H9 (cell line): ENCODE measurements at regions not wholly inside any gene's neighbourhood (a gene's known extent, or its start where the extent isn't known, plus 50 kb on each side); places are given as distances from the start of the nearest gene placed in this dataset.

Source experiments
- DNase-seq: peaks from one replicate; pipeline ENCODE4 v3.0.0-alpha.2; 2017
- H2AFZ ChIP-seq: one replicate; pipeline ENCODE4 v1.6.1; 2013; ENCODE audit warnings: mild to moderate bottlenecking, low read length, control low read depth, moderate library complexity
- H2AK5ac ChIP-seq: 2 replicates; pipeline ENCODE4 v1.6.1; 2013; ENCODE audit warnings: low read length, control low read depth, mixed read lengths; ENCODE audit not compliant: insufficient read length
- H2BK120ac ChIP-seq: one replicate; pipeline ENCODE4 v1.6.1; 2013; ENCODE audit warnings: low read depth, mild to moderate bottlenecking, low read length, control low read depth, inconsistent platforms; ENCODE audit not compliant: poor library complexity, severe bottlenecking
- H2BK12ac ChIP-seq: 2 replicates; pipeline ENCODE4 v1.6.1; 2013; ENCODE audit warnings: low read length, control low read depth, mixed read lengths, low read depth; ENCODE audit not compliant: insufficient read length
- H2BK15ac ChIP-seq: 2 replicates; pipeline ENCODE4 v1.6.1; 2013; ENCODE audit warnings: low read depth, low read length, control low read depth
- H2BK20ac ChIP-seq: one replicate; pipeline ENCODE4 v1.6.1; 2013; ENCODE audit warnings: low read depth, mild to moderate bottlenecking, low read length, control low read depth, inconsistent platforms; ENCODE audit not compliant: poor library complexity, severe bottlenecking
- H2BK5ac ChIP-seq: 2 replicates; pipeline ENCODE4 v1.6.1; 2013; ENCODE audit warnings: low read length, control low read depth, mixed read lengths; ENCODE audit not compliant: insufficient read length
- H3K14ac ChIP-seq: 2 replicates; pipeline ENCODE4 v1.6.1; 2013; ENCODE audit warnings: low read length, control low read depth; ENCODE audit not compliant: insufficient read depth
- H3K18ac ChIP-seq: 2 replicates; pipeline ENCODE4 v1.6.1; 2013; ENCODE audit warnings: low read depth, mild to moderate bottlenecking, mixed read lengths, low read length, control low read depth; ENCODE audit not compliant: insufficient read length
- H3K23ac ChIP-seq: 2 replicates; pipeline ENCODE4 v1.6.1; 2013; ENCODE audit warnings: low read length, control low read depth, mixed read lengths, low read depth; ENCODE audit not compliant: insufficient read length
- H3K23me2 ChIP-seq: 2 replicates; pipeline ENCODE4 v1.6.1; 2013; ENCODE audit warnings: low read depth, mild to moderate bottlenecking, mixed read lengths, low read length, control low read depth; ENCODE audit not compliant: insufficient read length, poor library complexity, severe bottlenecking
- H3K27ac ChIP-seq: 2 replicates; pipeline ENCODE4 v1.5.1; 2013; ENCODE audit warnings: low read length, control low read depth, mixed read lengths, low read depth; ENCODE audit not compliant: insufficient read length
- H3K27me3 ChIP-seq: 2 replicates; pipeline ENCODE4 v1.6.1; 2013; ENCODE audit warnings: low read length, control low read depth, inconsistent platforms; ENCODE audit not compliant: insufficient read depth
- H3K4ac ChIP-seq: 2 replicates; pipeline ENCODE4 v1.6.1; 2013; ENCODE audit warnings: low read depth, mild to moderate bottlenecking, control low read depth, inconsistent platforms, low read length, moderate library complexity
- H3K4me1 ChIP-seq: 2 replicates; pipeline ENCODE4 v1.6.1; 2013; ENCODE audit warnings: low read length, control low read depth, inconsistent platforms; ENCODE audit not compliant: insufficient read depth
- H3K4me2 ChIP-seq: 2 replicates; pipeline ENCODE4 v1.6.1; 2013; ENCODE audit warnings: low read length, control low read depth, mixed read lengths; ENCODE audit not compliant: insufficient read length, insufficient read depth
- H3K56ac ChIP-seq: 2 replicates; pipeline ENCODE4 v1.6.1; 2013; ENCODE audit warnings: low read depth, mild to moderate bottlenecking, mixed read lengths, low read length, control low read depth; ENCODE audit not compliant: insufficient read length
- H3K79me1 ChIP-seq: 2 replicates; pipeline ENCODE4 v1.6.1; 2013; ENCODE audit warnings: low read depth, mild to moderate bottlenecking, moderate library complexity, low read length, control low read depth, inconsistent platforms; ENCODE audit not compliant: insufficient read depth, poor library complexity, severe bottlenecking
- H3K79me2 ChIP-seq: 2 replicates; pipeline ENCODE4 v1.6.1; 2013; ENCODE audit warnings: low read length, control low read depth, inconsistent platforms; ENCODE audit not compliant: insufficient read depth
- H3K9ac ChIP-seq: 2 replicates; pipeline ENCODE4 v1.6.1; 2013; ENCODE audit warnings: low read length, control low read depth, mixed read lengths; ENCODE audit not compliant: insufficient read length; ENCODE audit errors: extremely low read depth
- H3K9me3 ChIP-seq: one replicate; pipeline ENCODE4 v1.6.1; 2013; ENCODE audit warnings: low read depth, low read length, inconsistent platforms; ENCODE audit not compliant: control insufficient read depth
- H3T11ph ChIP-seq: one replicate; pipeline ENCODE4 v1.6.1; 2013; ENCODE audit warnings: mild to moderate bottlenecking, low read length, control low read depth, inconsistent platforms
- H4K20me1 ChIP-seq: one replicate; pipeline ENCODE4 v1.6.1; 2013; ENCODE audit not compliant: control insufficient read depth, insufficient read length, insufficient read depth
- H4K5ac ChIP-seq: 2 replicates; pipeline ENCODE4 v1.6.1; 2013; ENCODE audit warnings: low read depth, mild to moderate bottlenecking, mixed read lengths, low read length, control low read depth; ENCODE audit not compliant: insufficient read length
- H4K8ac ChIP-seq: replicated peaks from 2 replicates; pipeline ENCODE4 v1.6.1; 2013; ENCODE audit warnings: low read length, control low read depth, mixed read lengths, low read depth; ENCODE audit not compliant: insufficient read length
- H4K91ac ChIP-seq: 2 replicates; pipeline ENCODE4 v1.6.1; 2013; ENCODE audit warnings: low read depth, mild to moderate bottlenecking, moderate library complexity, mixed read lengths, low read length, control low read depth; ENCODE audit not compliant: insufficient read length
- H3K27ac Mint-ChIP-seq, 3 experiments: 2 replicates in 2 of 3; 3 replicates in 1 of 3; pipeline ENCODE4 v1.8.0; 2020 to 2021; ENCODE audit warnings: mixed read lengths in 3 of 3, mild to moderate bottlenecking in 1 of 3, moderate library complexity in 1 of 3
- H3K27me3 Mint-ChIP-seq: 2 replicates; pipeline ENCODE4 v1.8.0; 2021; ENCODE audit warnings: low read depth, mild to moderate bottlenecking, moderate library complexity, mixed read lengths
- H3K36me3 Mint-ChIP-seq, 3 experiments: 2 replicates in 2 of 3; 3 replicates in 1 of 3; pipeline ENCODE4 v1.8.0; 2020 to 2021; ENCODE audit warnings: low read depth in 3 of 3, mixed read lengths in 3 of 3; ENCODE audit not compliant: insufficient read depth in 1 of 3
- H3K4me1 Mint-ChIP-seq, 2 experiments: 2 replicates each; pipeline ENCODE4 v1.8.0; 2020; ENCODE audit warnings: mixed read lengths in 2 of 2
- H3K4me3 Mint-ChIP-seq, 2 experiments: 2 replicates in 1 of 2; 3 replicates in 1 of 2; pipeline ENCODE4 v1.8.0; 2020 to 2021; ENCODE audit warnings: mild to moderate bottlenecking in 2 of 2, mixed read lengths in 2 of 2, moderate library complexity in 1 of 2
- H3K9me3 Mint-ChIP-seq, 2 experiments: 2 replicates in 1 of 2; 3 replicates in 1 of 2; pipeline ENCODE4 v1.8.0; 2020; ENCODE audit warnings: mild to moderate bottlenecking in 2 of 2, mixed read lengths in 2 of 2, moderate library complexity in 1 of 2
- WGBS: extraction: QIAGEN DNeasy Blood & Tissue Kit; methylation state at CpG from one replicate; pipeline ENCODE4 v1.1.7; 2013; ENCODE audit warnings: missing lambda C conversion rate, low lambda C conversion rate, mixed read lengths; ENCODE audit not compliant: insufficient read length; ENCODE audit errors: extremely low coverage; 5-methylcytosine and 5-hydroxymethylcytosine counted together
- TF ChIP-seq, protein P1 (sequence below): fragments of 200-600 bp; sonication (generic); conservative IDR thresholded peaks from 3 replicates; pipeline ENCODE4 v1.8.0; 2021; ENCODE audit warnings: antibody characterized with exemption, mild to moderate bottlenecking

- Mint-ChIP-seq H3K27ac (peak overlapping the region in 1 of 3 experiments; percentile 63; a peak in 1 of 7 replicates), H3K4me1 (peaks cover 11 to 21% of the 10 kb centered on the region in 2 experiments)
Observed at GRCh38 chrX:2600564-2600963, 90.5 kb upstream of the CD99 start.

More at GRCh38 chrX:2600564-2600963, 90.5 kb upstream of the CD99 start:
- H4K5ac ChIP-seq, result no peak overlapping the region
- H3K56ac ChIP-seq, result no peak overlapping the region
- H4K8ac ChIP-seq, result no peak overlapping the region
- no peak overlapping the region for H4K91ac ChIP-seq
- H2BK12ac ChIP-seq, result no peak overlapping the region
- DNase-seq, result no peak
- no peak overlapping the region for H2BK15ac ChIP-seq
- Mint-ChIP-seq H3K4me3 (no peak overlapping the region), H3K9me3 (no peaks in the 10 kb centered on the region; a peak in 1 of 5 replicates), H3K27me3 (no peaks in the 10 kb centered on the region), H3K36me3 (peaks cover 12 to 30% (median 20%) of the 10 kb centered on the region in 3 experiments)
- H2AFZ ChIP-seq, result no peak overlapping the region
- TF ChIP-seq, protein P1, sequence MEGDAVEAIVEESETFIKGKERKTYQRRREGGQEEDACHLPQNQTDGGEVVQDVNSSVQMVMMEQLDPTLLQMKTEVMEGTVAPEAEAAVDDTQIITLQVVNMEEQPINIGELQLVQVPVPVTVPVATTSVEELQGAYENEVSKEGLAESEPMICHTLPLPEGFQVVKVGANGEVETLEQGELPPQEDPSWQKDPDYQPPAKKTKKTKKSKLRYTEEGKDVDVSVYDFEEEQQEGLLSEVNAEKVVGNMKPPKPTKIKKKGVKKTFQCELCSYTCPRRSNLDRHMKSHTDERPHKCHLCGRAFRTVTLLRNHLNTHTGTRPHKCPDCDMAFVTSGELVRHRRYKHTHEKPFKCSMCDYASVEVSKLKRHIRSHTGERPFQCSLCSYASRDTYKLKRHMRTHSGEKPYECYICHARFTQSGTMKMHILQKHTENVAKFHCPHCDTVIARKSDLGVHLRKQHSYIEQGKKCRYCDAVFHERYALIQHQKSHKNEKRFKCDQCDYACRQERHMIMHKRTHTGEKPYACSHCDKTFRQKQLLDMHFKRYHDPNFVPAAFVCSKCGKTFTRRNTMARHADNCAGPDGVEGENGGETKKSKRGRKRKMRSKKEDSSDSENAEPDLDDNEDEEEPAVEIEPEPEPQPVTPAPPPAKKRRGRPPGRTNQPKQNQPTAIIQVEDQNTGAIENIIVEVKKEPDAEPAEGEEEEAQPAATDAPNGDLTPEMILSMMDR, result no peak
- H3K9ac ChIP-seq, result no peak overlapping the region
- no peak overlapping the region for H3K27ac ChIP-seq
- no peak overlapping the region for H3K4me2 ChIP-seq
- H2BK20ac ChIP-seq, result no peak overlapping the region
- H3K27me3 ChIP-seq, result no peaks in the 10 kb centered on the region
- no peaks in the 10 kb centered on the region for H4K20me1 ChIP-seq
- H3K14ac ChIP-seq, result no peak overlapping the region
- H3K9me3 ChIP-seq, result no peaks in the 10 kb centered on the region
- H3K4ac ChIP-seq, result no peak overlapping the region
- H3K23me2 ChIP-seq, result no peaks in the 10 kb centered on the region
- no peak overlapping the region for H3T11ph ChIP-seq
- WGBS, result no CpG with 5 or more reads among the region's 6 CpGs
- no peaks in the 10 kb centered on the region; the same call in 1 of the 2 replicates for H3K4me1 ChIP-seq
- H3K79me1 ChIP-seq, result no peaks in the 10 kb centered on the region
- H2AK5ac ChIP-seq, result no peak overlapping the region
- H3K23ac ChIP-seq, result no peak overlapping the region
- H3K79me2 ChIP-seq, result no peaks in the 10 kb centered on the region
- H2BK5ac ChIP-seq, result no peak overlapping the region
- H2BK120ac ChIP-seq, result no peak overlapping the region
- no peak overlapping the region for H3K18ac ChIP-seq
